Natural killer cell (primary cell): ENCODE measurements at regions not wholly inside any gene's neighbourhood (a gene's known extent, or its start where the extent isn't known, plus 50 kb on each side); places are given as distances from the start of the nearest gene placed in this dataset.
"Not testable (repeated sequence)": the region's sequence is repeated elsewhere in the genome, so short reads cannot be mapped to it uniquely, and the experiment has no call there.

Experiments used
- ATAC-seq, 3 donors: fragments of 150-1000 bp in 2 of 3; fragments of 200-7000 bp in 1 of 3; cut with Tn5 transposase; 1 replicate in 1 of 3; 2 replicates in 2 of 3; pipeline ENCODE4 v1.10.0; 2021; ENCODE audit warnings: mild to moderate bottlenecking in 2 of 3, moderate library complexity in 2 of 3
- DNase-seq, 2 donors: peaks; one replicate each; pipeline versions ENCODE4 v3.0.0 to v3.0.0-alpha.2; 2013 to 2021; ENCODE audit warnings: mixed read lengths in 1 of 2
- H3K27ac ChIP-seq: one replicate; pipeline ENCODE4 v1.5.1; 2013; ENCODE audit warnings: mild to moderate bottlenecking, low read length
- H3K27me3 ChIP-seq: one replicate; pipeline ENCODE4 v1.6.1; 2013; ENCODE audit warnings: low read length; ENCODE audit not compliant: control insufficient read depth, insufficient read depth
- H3K36me3 ChIP-seq: one replicate; pipeline ENCODE4 v1.6.1; 2013; ENCODE audit warnings: low read length; ENCODE audit not compliant: control insufficient read depth, insufficient read depth
- H3K4me1 ChIP-seq: one replicate; pipeline ENCODE4 v1.6.1; 2013; ENCODE audit warnings: low read length; ENCODE audit not compliant: control insufficient read depth, insufficient read depth
- H3K4me3 ChIP-seq: one replicate; pipeline ENCODE4 v1.5.1; 2013; ENCODE audit warnings: low read length
- H3K9me3 ChIP-seq: one replicate; pipeline ENCODE4 v1.6.1; 2013; ENCODE audit warnings: low read length; ENCODE audit not compliant: control insufficient read depth, insufficient read depth
- H3K27ac Mint-ChIP-seq, 2 donors: one replicate each; pipeline ENCODE4 v1.8.0; 2022; ENCODE audit warnings: mild to moderate bottlenecking in 2 of 2, mixed read lengths in 2 of 2, moderate library complexity in 1 of 2
- H3K27me3 Mint-ChIP-seq, 2 donors: one replicate each; pipeline ENCODE4 v1.8.0; 2022; ENCODE audit warnings: low read depth in 2 of 2, mixed read lengths in 2 of 2
- H3K36me3 Mint-ChIP-seq: one replicate; pipeline ENCODE4 v1.8.0; 2022; ENCODE audit warnings: mixed read lengths
- H3K4me1 Mint-ChIP-seq, 2 donors: one replicate each; pipeline ENCODE4 v1.8.0; 2022; ENCODE audit warnings: mixed read lengths in 2 of 2
- H3K4me3 Mint-ChIP-seq: one replicate; pipeline ENCODE4 v1.8.0; 2022; ENCODE audit warnings: mild to moderate bottlenecking, moderate library complexity, mixed read lengths
- H3K9me3 Mint-ChIP-seq, 2 donors: one replicate each; pipeline ENCODE4 v1.8.0; 2022; ENCODE audit warnings: mixed read lengths in 2 of 2
- WGBS: methylation state at CpG from one replicate; pipeline ENCODE4 v1.1.7; 2013; ENCODE audit warnings: missing lambda C conversion rate; ENCODE audit not compliant: insufficient coverage; 5-methylcytosine and 5-hydroxymethylcytosine counted together
- intact Hi-C: fragments of 100-400 bp; cut with micrococcal nuclease; formaldehyde crosslinking; loops from one replicate; pipeline ENCODE4 v1.14.2; 2022
- TF ChIP-seq, protein P1 (sequence below): fragments of 200-600 bp; IDR thresholded peaks from one replicate; pipeline ENCODE4 v1.8.0; 2022; ENCODE audit warnings: antibody characterized with exemption

DNA sequence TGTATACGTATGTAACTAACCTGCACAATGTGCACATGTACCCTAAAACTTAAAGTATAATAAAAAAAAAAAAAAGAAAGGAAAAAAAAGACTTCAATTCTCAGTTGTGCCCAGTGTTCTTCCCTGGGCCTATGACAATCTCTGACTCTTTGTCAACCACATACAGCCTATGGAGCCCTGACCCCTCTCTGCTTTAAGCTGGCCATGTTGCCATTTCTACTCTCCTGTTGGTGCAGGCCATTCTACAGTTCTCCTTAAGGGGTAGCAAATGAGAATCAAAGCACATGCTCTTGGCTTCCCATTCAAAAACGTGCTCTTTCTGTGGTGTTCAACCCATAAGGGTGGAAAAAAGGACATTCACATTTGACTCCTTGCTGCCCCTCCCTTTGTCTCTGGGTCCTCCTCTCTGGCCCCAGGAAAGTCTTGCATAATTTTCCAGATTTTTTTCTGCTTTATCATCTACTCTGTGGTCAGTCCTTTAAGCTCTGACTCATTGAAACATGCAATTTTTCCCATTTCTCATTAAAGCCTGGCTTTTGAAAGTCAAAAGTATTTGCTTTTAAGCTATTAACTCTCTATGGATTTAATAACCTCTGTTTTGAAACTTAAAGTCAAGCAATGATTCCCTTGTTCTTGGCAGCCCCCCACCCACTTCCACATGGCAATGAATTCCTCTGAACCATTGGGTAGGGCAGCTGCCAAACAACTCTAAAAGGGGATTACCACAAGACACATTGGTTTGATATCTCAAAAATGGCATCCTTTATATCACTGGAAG is 208.6 kb upstream of the MCHR2 start:
- no peak for ATAC-seq
- 39% methylated on average over 1 of the region's 2 CpGs for WGBS
- no peak overlapping the region for H3K27ac ChIP-seq

DNA sequence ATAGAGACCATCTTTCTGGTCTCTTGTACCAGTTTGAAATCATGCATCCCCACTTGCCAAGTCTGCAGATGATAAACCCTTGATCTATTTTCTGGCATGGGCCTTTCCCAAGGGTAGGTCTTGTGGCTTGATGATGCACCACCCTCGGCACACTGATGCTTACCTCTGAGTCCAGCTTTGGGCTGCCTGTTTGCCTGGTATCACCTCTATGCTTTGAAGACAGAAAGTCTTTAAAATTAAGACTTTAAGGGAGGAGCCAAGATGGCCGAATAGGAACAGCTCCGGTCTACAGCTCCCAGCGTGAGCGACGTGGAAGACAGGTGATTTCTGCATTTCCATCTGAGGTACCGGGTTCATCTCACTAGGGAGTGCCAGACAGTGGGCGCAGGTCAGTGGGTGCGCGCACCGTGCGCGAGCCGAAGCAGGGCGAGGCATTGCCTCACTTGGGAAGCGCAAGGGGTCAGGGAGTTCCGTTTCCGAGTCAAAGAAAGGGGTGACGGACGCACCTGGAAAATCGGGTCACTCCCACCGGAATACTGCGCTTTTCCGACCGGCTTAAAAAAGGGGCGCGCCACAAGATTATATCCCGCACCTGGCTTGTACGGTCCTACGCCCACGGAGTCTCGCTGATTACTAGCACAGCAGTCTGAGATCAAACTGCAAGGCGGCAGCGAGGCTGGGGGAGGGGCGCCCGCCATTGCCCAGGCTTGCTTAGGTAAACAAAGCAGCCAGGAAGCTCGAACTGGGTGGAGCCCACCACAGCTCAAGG is 202.4 kb upstream of the MCHR2 start:
- H3K4me1 ChIP-seq, H3K4me1 Mint-ChIP-seq, H3K4me3 Mint-ChIP-seq, intact Hi-C loops, H3K27ac ChIP-seq, H3K27ac Mint-ChIP-seq, H3K36me3 ChIP-seq, H3K36me3 Mint-ChIP-seq, DNase-seq, H3K27me3 ChIP-seq, H3K9me3 ChIP-seq, H3K27me3 Mint-ChIP-seq, H3K4me3 ChIP-seq, H3K9me3 Mint-ChIP-seq, ATAC-seq: not testable (repeated sequence)
- 96% methylated on average over 28 of the region's 37 CpGs for WGBS

More for the DNA sequence above, 208.6 kb upstream of the MCHR2 start:
- intact Hi-C loops = no loop called here
- no peaks in the 10 kb centered on the region for H3K27me3 Mint-ChIP-seq
- TF ChIP-seq, protein P1, sequence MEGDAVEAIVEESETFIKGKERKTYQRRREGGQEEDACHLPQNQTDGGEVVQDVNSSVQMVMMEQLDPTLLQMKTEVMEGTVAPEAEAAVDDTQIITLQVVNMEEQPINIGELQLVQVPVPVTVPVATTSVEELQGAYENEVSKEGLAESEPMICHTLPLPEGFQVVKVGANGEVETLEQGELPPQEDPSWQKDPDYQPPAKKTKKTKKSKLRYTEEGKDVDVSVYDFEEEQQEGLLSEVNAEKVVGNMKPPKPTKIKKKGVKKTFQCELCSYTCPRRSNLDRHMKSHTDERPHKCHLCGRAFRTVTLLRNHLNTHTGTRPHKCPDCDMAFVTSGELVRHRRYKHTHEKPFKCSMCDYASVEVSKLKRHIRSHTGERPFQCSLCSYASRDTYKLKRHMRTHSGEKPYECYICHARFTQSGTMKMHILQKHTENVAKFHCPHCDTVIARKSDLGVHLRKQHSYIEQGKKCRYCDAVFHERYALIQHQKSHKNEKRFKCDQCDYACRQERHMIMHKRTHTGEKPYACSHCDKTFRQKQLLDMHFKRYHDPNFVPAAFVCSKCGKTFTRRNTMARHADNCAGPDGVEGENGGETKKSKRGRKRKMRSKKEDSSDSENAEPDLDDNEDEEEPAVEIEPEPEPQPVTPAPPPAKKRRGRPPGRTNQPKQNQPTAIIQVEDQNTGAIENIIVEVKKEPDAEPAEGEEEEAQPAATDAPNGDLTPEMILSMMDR = no peak
- no peaks in the 10 kb centered on the region for H3K4me1 Mint-ChIP-seq
- H3K27me3 ChIP-seq = no peaks in the 10 kb centered on the region
- H3K27ac Mint-ChIP-seq = no peak overlapping the region
- H3K36me3 Mint-ChIP-seq = no peaks in the 10 kb centered on the region
- H3K4me3 Mint-ChIP-seq = no peak overlapping the region
- no peaks in the 10 kb centered on the region for H3K4me1 ChIP-seq
- no peak for DNase-seq
- H3K4me3 ChIP-seq = no peak overlapping the region
- H3K9me3 Mint-ChIP-seq = peaks cover 3 to 6% of the 10 kb centered on the region in 2 donors
- H3K36me3 ChIP-seq = no peaks in the 10 kb centered on the region
- H3K9me3 ChIP-seq = no peaks in the 10 kb centered on the region

DNA sequence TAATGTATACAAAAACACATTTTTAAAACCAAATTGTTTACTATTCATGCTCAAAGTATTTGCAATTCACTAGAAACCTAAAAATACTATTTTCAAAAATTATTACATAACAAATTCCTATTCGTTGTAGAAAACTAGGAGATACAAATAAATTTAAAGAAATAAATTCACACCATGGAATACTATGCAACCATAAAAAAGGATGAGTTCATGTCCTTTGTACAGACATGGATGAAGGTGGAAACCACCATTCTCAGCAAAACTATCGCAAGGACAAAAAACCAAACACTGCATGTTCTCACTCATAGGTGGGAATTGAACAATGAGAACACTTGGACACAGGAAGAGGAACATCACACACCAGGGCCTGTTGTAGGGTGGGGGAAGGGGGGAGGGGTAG is 201.2 kb upstream of the MCHR2 start:
- WGBS = 100% methylated on average over 1 of the region's 2 CpGs
- DNase-seq, H3K4me3 Mint-ChIP-seq, H3K36me3 ChIP-seq, H3K27me3 Mint-ChIP-seq, H3K4me3 ChIP-seq, H3K36me3 Mint-ChIP-seq, H3K27me3 ChIP-seq, H3K4me1 Mint-ChIP-seq, intact Hi-C loops, H3K27ac Mint-ChIP-seq, H3K27ac ChIP-seq, H3K9me3 ChIP-seq, ATAC-seq, H3K9me3 Mint-ChIP-seq, H3K4me1 ChIP-seq: not testable (repeated sequence)

DNA sequence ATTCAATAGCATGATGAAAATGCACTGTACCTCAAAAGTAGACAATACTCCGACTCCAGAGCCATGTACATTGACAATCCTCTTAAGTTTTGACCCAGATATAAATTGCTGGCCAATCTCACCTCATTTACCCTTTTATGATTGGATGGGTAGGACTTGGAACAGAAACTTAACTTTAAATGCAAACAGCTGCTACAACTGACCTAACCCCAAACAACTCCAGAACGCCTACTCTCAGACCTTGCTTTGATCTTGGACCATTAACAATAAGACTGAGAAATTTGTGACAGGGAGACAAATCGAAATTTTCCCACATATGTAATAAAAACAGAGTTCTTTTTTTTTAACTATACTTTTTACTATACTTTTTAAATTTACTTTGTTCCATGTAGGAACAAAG is 200.5 kb upstream of the MCHR2 start:
- intact Hi-C loops = no loop called here
- no peaks in the 10 kb centered on the region for H3K27me3 Mint-ChIP-seq
- Histone ChIP-seq H3K4me1 (no peaks in the 10 kb centered on the region), H3K27ac (no peak overlapping the region), H3K4me3 (no peak overlapping the region), H3K9me3 (no peaks in the 10 kb centered on the region), H3K36me3 (no peaks in the 10 kb centered on the region), H3K27me3 (no peaks in the 10 kb centered on the region)
- no peak for DNase-seq
- TF ChIP-seq, protein P1 = no peak
- H3K9me3 Mint-ChIP-seq = peaks cover 2 to 3% of the 10 kb centered on the region in 2 donors
- ATAC-seq = no peak
- no peak overlapping the region for H3K27ac Mint-ChIP-seq
- WGBS = 94% methylated on average over 2 of the region's 3 CpGs
- no peaks in the 10 kb centered on the region for H3K4me1 Mint-ChIP-seq
- no peak overlapping the region for H3K4me3 Mint-ChIP-seq
- no peaks in the 10 kb centered on the region for H3K36me3 Mint-ChIP-seq
